Mononuclear cell (primary cell): ENCODE measurements at regions not wholly inside any gene's neighbourhood (a gene's known extent, or its start where the extent isn't known, plus 50 kb on each side); places are given as distances from the start of the nearest gene placed in this dataset.

Experiments
- H3K27me3 ChIP-seq: 2 replicates; pipeline ENCODE4 v1.6.0; 2011; ENCODE audit warnings: low read length, control low read depth; ENCODE audit not compliant: insufficient read depth
- H3K4me1 ChIP-seq: 2 replicates; pipeline ENCODE4 v1.5.1; 2011; ENCODE audit warnings: mild to moderate bottlenecking, low read length, control low read depth; ENCODE audit not compliant: insufficient read depth
- H3K4me3 ChIP-seq: 2 replicates; pipeline ENCODE4 v1.5.1; 2011; ENCODE audit warnings: mild to moderate bottlenecking, low read length, moderate library complexity
- H3K9me3 ChIP-seq: 2 replicates; pipeline ENCODE4 v1.5.1; 2011; ENCODE audit warnings: low read depth, mild to moderate bottlenecking, control low read depth, low read length

- H3K27me3 ChIP-seq: no peaks in the 10 kb centered on the region
- no peaks in the 10 kb centered on the region for H3K4me1 ChIP-seq
- H3K9me3 ChIP-seq: no peaks in the 10 kb centered on the region
- H3K4me3 ChIP-seq: no peak overlapping the region
Observed at GRCh38 chr11:95545116-95545875, 244.3 kb downstream of the FAM76B start.

DNA sequence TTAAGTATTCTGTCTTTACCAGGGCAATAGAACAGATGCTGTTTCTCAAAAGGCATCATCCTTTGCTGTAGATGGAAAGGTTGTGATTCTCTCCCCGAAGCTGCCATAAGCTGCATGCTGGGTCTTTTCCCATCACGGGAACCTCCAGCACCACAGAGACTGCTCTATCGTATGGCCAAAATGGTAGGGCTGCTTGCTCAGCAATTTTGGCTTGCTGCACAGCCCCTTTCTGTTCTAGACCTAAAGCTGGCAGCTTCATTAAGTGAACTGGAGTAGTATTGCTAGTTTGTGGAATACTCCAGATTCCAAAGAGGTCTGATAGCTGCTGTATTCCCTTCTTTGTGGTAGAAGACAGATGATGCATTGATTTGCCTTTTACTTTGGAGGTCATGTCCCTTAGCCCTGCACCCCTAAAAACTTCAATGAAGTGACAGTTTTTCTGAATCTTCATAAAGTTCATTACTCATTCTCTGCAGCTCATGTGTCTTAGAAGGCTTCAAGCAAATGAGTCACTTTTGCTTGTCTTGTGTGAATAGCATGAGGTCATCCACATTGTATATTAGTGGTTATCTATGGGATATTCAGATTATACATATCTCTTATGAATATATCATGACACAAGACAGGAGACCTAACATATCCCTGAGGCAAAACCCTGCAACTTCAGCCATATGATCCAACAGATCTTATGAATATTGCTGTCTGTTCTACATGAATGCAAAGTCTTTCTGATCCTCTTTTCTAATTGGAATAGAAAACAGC, 245.3 kb downstream of the FAM76B start:
- Histone ChIP-seq H3K4me1 (no peaks in the 10 kb centered on the region), H3K9me3 (no peaks in the 10 kb centered on the region), H3K27me3 (no peaks in the 10 kb centered on the region), H3K4me3 (no peak overlapping the region)

DNA sequence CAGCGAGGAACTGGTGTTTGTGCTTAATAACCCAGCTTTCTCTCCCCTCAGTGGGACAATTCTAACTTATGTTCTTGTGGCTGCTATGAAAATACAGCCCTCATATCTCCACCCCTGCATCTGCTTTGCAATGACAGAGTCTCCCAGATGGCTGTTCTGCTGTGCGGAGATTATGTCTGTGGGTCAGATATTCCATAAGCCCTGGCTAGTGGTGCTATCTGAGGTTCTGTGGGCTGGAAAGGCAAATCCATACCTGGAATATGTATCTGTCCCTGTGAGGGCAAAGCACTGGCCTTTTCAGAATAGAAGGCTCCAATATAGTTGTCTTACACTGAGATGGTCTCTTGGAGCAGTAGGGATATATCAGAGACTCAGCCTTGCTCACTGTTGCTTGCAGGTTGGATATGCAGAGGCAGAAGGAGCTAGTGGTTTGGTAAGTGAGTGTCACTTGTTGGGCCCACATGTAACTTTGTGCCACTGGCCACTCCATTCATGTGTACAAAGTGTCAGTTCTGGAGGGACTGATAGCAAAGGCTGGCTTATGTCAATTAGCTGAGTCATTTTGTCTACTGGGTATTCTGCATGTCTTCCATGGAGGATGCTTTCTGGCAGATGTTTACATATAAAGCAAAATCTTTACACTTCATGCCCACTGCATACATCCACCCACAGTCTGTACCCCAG, 246.6 kb downstream of the FAM76B start:
- Histone ChIP-seq H3K4me3 (no peak overlapping the region), H3K27me3 (no peaks in the 10 kb centered on the region), H3K4me1 (no peaks in the 10 kb centered on the region), H3K9me3 (no peaks in the 10 kb centered on the region)

DNA sequence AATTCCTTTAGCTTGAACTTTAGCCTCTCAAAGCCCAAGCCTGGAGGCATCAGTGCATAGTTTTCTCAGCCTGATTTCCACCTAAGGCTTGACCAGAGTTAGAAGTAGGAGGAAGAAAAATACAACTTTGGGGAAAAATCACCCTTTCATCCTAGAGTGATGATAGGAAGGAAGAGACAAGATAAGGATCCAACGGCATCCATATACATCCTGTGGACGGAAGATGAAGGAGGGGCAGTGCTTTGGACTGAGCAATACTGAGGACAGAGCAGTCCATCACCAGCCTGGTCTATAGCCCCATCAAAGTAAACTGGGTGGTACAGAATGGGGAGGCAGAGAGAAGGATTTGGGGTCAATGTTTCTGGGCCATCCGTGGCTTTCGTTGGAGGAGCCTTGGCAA, 247.9 kb downstream of the FAM76B start:
- Histone ChIP-seq H3K9me3 (no peaks in the 10 kb centered on the region), H3K4me1 (no peaks in the 10 kb centered on the region), H3K27me3 (no peaks in the 10 kb centered on the region), H3K4me3 (no peak overlapping the region)

DNA sequence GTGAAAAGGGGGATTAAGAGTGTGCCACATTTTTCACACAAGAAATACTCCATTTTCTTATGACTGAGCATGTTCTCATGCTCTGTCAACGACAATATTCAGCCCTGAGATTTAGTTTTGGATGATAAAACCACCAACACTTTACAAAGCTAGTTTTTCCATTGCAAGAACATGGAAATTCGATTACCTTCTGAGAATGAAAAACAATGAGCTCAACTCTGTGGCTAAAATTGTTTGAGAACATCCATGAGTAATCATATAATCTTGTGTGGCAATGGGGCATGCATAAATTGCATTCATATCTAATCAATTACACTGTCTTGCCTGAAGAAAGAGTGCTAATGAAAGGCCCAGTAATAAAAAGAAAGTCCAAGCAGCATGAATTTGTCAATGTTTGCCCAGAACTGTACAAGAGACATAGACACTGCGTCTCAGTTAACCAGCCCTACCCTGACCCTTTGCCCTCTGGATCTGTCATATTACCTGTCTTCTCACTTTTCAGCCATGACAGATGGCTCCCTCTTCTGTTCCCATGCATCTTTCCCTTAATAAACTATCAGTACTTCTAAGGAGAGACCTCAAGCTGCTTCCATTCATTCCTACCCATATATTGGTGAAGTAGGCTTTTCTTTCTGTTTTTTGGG, 253.4 kb downstream of the FAM76B start:
- Histone ChIP-seq H3K4me1 (peaks cover 4% of the 10 kb centered on the region), H3K27me3 (no peaks in the 10 kb centered on the region), H3K9me3 (no peaks in the 10 kb centered on the region), H3K4me3 (no peak overlapping the region)

DNA sequence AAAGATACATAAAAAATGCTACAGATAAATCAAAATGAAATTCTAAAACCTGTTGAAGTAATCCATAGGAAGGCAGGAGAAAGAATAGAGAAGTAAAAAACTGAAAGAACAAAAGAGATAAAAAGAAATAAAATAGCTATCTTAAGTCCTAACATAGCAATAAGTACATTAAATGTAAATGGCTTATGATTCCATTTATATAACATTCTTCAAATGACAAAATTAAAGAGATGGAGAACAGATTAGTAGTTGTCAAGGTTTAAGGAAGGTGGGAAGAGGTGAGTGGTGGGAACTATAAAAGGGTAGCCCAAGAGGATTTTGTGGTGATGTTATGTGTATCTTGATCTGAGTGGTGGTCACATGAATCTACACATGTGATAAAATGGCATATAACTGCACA, 254.8 kb downstream of the FAM76B start:
- Histone ChIP-seq H3K9me3 (no peaks in the 10 kb centered on the region), H3K4me3 (no peak overlapping the region)

GRCh38 chr11:95534226-95534625, 255.4 kb downstream of the FAM76B start:
- Histone ChIP-seq H3K4me3 (no peak overlapping the region), H3K9me3 (no peaks in the 10 kb centered on the region), H3K27me3 (no peaks in the 10 kb centered on the region), H3K4me1 (peaks cover 4% of the 10 kb centered on the region)

More for the DNA sequence above, 254.8 kb downstream of the FAM76B start:
- H3K27me3 ChIP-seq: no peaks in the 10 kb centered on the region
- H3K4me1 ChIP-seq: peaks cover 4% of the 10 kb centered on the region

DNA sequence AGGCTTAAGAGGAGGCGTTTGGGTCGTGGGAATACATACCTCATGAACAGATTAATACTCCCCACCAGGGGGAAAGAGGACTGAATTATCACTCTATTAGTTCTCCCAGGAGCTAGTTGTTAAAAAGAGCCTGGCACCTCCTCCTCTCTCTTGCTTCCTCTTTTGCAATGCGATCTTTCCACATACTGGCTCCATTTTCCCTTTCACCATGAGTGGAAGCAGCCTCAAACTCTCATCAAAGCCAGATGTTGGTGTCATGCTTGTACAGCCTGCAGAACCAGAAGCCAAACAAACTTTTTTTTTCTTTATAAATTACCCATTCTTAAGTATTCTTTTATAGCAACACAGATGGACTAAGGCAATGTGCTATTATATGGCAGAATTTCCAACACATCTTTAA, 258.5 kb downstream of the FAM76B start:
- H3K27me3 ChIP-seq: no peaks in the 10 kb centered on the region
- H3K9me3 ChIP-seq: no peaks in the 10 kb centered on the region
- peaks cover 4% of the 10 kb centered on the region for H3K4me1 ChIP-seq
- H3K4me3 ChIP-seq: no peak overlapping the region

GRCh38 chr11:95524314-95525036, 265.1 kb downstream of the FAM76B start:
- no peaks in the 10 kb centered on the region for H3K27me3 ChIP-seq
- no peaks in the 10 kb centered on the region for H3K9me3 ChIP-seq
- H3K4me3 ChIP-seq: no peak overlapping the region
- H3K4me1 ChIP-seq: no peaks in the 10 kb centered on the region

GRCh38 chr11:95522874-95523273, 266.7 kb downstream of the FAM76B start:
- H3K9me3 ChIP-seq: no peaks in the 10 kb centered on the region
- H3K27me3 ChIP-seq: no peaks in the 10 kb centered on the region
- H3K4me3 ChIP-seq: no peak overlapping the region
- no peaks in the 10 kb centered on the region for H3K4me1 ChIP-seq

DNA sequence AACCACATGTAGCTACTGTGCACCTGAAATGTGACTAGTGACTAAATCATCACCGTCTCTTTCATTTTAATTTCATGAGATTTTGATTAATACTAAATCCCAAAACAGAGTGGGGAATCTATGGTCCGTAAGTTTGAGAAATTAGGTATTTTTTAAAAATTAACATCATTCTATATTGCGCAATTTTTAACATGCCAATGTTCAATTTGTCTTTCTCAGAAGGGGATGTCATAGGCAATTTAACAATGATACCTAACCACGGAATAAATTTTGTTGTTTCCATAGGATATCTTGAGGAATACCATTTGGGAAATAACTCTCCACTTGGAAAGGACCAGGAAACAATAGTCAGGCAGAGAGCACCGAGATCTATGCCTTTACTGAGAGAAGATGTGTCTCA, 267.7 kb downstream of the FAM76B start:
- Histone ChIP-seq H3K27me3 (no peaks in the 10 kb centered on the region), H3K4me3 (no peak overlapping the region), H3K4me1 (no peaks in the 10 kb centered on the region), H3K9me3 (no peaks in the 10 kb centered on the region)

GRCh38 chr11:95521133-95521542, 268.4 kb downstream of the FAM76B start:
- H3K4me3 ChIP-seq: no peak overlapping the region
- H3K9me3 ChIP-seq: no peaks in the 10 kb centered on the region
- no peaks in the 10 kb centered on the region for H3K27me3 ChIP-seq
- no peaks in the 10 kb centered on the region for H3K4me1 ChIP-seq

GRCh38 chr11:95520369-95521132, 269.0 kb downstream of the FAM76B start:
- H3K27me3 ChIP-seq: no peaks in the 10 kb centered on the region
- no peaks in the 10 kb centered on the region for H3K9me3 ChIP-seq
- no peak overlapping the region for H3K4me3 ChIP-seq
- H3K4me1 ChIP-seq: no peaks in the 10 kb centered on the region

GRCh38 chr11:95519912-95520311, 269.7 kb downstream of the FAM76B start:
- Histone ChIP-seq H3K4me3 (no peak overlapping the region), H3K27me3 (no peaks in the 10 kb centered on the region), H3K4me1 (no peaks in the 10 kb centered on the region), H3K9me3 (no peaks in the 10 kb centered on the region)
